HG02943 (cell line): ENCODE measurements at regions not wholly inside any gene's neighbourhood (a gene's known extent, or its start where the extent isn't known, plus 50 kb on each side); places are given as distances from the start of the nearest gene placed in this dataset.
"Not testable (repeated sequence)": the region's sequence is repeated elsewhere in the genome, so short reads cannot be mapped to it uniquely, and the experiment has no call there.

ENCODE experiments used
- ATAC-seq: cut with Tn5 transposase; IDR thresholded peaks from one replicate; pipeline ENCODE4 v1.9.1; 2021; ENCODE audit warnings: mild to moderate bottlenecking, low read depth, moderate library complexity; ENCODE audit not compliant: unreplicated experiment

DNA sequence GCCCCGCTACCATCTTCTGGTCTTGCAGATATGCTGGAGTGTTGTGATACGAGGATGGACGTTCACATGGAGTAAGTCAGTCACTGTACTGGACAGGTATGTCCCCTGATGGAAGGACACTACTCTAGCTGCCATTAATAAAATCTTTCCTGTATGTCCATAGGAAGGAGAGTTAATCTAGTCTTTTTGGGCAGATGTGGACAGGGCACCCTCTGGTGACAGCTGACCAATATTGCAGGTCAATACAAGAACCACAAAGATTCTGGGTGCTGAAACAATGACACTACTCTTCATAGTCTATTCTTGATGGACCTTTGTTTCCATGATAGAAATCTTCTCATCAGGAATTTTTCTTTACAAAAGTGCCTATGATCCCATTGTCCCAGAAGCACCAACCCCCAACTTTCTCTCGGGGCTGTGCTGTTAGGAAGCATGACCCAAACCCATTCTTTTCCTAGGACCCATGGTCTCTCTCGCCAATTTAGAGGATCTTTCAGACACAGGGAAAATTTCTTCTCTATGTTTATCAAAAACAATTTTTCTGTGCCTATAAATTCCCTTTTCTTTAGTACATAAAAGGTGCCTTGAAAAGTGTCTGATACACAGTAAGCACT is 376.9 kb downstream of the DTWD2 start:
- ATAC-seq: no peak

DNA sequence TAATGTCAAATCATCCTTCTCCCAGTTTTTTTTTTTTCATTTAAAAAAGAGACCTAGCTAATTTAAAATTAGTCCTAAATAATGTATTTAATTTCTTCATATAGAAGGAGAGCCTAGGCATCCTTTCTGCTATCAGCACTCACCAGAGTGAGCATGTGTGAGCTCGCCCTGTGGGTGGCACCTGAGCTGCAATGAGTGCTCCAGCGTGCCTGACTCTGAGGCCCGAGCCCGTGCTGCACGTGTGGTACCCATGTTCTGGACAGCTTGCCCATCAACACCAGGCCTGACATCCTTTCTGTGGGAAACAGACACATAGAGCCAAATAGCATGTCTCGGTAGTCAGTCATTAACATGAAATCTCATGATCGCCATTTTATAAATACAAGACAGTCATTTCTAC is 381.4 kb downstream of the DTWD2 start:
- ATAC-seq: no peak

DNA sequence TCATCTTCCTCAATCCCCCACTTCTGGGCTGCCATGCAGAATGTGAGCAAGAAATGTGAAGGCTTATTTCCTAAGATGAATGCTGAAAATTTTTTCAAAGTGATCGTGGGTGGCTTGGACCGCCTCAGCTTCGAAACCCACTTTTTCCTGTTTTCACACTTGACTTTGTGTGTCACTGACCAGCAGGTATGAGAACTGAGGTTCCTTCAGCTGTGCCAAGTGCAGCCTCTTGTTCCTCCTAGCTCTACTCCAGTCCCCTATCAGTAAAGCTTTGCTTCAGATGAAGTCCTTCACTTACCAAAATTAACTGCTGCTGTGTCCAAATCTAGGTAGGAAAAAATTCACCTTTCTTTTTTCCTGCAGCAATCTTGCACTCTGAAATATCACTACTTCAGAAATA is 382.6 kb downstream of the DTWD2 start:
- ATAC-seq: no peak

DNA sequence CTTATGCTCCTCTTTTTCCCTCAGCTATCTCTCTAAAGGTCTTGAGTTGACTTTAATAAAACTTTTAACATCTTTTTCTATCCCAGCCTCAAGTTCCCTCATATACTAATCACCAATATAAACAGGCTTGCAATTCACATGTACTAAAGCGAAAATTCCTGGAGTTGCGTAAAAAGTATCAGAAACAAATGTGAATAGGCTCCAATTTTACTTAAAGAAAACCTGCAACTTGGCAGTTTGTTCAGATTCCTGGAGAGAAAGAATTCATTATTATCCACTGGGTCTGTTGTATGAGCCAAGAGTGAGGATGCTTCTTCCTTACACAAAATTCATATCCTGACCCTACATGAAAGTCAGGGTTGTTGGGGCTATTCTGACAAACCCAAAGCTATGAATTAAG is 384.2 kb downstream of the DTWD2 start:
- no peak for ATAC-seq

DNA sequence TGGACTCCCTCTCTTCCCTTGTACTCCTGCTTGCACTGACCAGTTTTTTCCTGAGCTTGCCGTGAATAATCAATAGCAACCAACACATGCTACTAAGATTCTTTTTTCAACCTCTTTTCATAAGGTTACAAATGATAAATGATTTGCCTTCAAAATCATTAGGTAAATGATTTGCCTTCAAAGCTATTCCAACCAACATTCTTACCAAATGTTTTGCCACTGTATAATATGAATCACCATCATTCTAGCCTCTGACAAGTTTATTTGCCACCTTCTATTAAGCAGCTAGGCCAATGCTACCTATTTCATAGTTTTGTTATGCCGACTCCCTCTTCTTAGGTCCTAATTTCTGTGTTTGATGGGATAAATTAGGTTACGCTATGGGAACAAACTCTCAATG is 385.1 kb downstream of the DTWD2 start:
- no peak for ATAC-seq

DNA sequence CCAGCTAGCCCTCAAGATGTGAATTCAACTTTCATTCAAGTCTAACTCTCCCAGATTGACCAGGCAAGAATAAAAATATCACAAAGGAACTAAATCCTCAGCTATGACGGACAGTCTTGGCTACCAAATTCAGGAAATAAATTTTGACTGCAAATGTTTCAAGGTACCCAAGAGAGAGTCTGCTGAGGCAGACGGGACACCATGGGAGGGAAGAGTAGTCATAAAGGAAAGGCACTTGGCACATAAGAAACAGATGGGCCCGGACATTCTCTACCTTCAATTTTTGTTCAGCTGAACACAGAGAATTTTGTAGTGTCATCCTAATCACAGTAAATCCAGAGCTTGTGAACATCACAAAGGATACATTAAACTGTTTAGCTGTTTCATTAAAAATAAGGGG is 390.0 kb downstream of the DTWD2 start:
- no peak for ATAC-seq

DNA sequence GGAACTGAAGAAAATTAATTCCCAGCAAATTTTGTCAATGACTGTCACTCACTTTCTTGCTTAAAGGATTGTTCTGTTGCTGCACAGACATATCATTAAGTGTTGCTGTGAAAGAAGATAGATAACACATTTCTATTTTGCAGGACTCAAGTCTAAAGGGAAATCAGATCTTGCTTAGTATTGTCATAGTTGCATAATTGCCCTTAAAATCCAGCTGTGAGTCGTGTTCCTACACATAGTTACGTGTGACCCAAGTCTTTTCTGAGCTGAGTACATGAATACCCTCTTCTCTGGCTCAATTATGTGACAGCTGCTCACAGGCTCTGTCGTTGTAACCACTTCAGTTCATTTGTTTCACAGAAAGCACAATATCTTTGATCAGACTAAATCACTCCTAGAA is 390.8 kb downstream of the DTWD2 start:
- ATAC-seq: no peak

DNA sequence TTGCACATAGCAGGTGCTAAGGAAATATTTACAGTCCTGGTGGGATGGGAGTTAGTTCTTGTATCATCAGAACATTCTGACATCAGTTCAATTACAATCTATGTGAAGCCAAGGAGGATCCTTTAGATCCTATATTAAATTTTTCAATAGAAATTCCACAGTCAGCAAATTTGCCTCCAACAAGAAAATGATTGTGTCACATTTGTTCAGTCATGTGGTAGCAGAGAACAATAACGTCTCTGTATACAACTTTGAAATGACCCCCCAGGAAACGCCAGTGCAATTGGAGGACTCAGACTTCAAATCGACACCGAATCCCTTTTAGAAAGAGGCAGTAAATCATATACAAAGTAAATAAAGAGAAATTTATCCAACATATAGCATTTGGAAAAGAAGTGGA is 392.1 kb downstream of the DTWD2 start:
- ATAC-seq: no peak

DNA sequence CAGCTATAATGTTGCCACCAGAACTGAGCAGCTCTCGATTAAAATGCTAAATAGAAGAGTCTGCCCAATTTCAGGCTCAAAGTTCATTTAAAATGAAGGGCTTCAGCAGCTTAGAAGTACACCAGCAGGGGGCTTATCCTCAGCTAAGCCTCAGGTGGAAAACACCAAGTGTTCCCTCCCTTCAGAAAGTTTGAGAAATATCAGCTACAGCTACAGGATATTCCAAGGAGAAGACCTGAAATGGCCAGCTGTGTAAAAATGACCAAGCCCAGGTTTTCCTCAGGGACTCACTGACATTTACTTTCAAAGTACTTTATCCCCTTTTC is 395.4 kb downstream of the DTWD2 start:
- no peak for ATAC-seq

DNA sequence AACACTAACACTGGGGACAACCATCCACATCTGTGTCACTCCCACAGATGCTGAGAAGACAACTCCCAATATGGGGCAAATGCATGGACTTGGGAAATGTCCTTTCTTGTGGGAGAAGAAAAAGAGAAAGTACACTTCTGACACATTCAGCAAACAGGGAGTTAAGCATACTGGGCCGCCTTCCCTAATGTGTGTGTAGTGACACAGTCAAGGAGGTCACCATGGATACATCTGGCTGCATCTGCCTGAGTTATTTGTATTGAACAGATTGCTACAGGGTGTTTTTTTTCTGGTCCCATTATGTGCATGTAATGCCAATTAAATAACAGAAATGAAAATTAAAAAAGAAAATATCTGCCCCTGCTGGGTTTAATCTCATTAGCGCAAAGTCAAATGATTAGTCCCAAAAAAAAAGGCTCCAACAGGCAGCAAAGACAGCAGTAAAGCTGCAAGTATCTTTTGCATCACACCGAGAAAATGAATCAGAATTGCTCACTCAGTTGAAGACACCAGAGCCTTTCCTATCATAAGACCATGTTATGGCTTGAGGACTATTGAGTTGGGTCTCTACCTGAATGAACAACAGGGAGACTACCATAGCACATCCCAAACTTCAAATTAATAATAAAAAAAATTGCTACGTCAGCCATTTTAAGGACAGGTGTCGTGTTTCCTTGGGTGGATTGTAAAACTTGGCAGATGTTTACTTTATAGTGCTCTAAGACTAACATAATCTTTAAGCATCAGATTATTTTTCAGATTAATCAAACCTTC is 395.9 kb downstream of the DTWD2 start:
- ATAC-seq: no peak

DNA sequence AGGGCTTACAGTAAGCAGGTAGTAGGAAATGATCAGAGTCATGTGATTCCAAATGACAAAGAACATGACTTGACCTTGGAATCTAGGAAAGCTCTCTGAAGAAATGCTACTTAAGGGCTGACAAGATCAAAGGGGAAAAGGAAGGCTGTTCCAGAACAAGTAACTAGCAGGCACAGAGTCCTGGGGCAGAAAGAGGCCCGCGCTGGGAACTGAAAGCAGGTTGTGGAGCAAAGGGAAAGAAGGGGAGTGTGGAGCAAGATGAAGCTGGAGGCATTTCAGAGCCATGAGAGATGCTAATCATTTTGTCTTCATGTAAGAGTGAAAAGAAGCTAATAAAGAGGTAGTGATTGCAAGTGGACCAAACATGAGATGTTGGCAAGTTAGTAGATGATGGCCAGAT is 397.5 kb downstream of the DTWD2 start:
- no peak for ATAC-seq

DNA sequence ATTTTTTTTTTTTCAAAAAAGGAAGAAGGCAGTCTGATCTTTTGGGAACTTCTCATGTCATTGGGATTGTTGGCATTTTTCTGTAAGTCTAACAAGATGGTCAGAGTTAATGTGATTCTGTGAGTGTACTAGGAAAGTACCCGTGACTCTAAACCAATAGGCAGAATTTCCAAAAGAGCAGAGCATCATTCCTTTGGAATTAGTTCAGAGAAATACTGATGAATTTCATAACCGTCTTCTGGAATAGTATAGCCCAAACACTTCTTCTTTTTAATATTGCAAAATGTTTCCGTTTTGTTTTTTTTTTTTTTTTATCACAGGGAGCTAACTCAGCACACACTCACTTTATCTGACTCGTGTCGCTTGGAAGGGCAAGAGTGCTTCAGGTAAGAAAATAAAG is 407.4 kb downstream of the DTWD2 start:
- ATAC-seq: no peak

DNA sequence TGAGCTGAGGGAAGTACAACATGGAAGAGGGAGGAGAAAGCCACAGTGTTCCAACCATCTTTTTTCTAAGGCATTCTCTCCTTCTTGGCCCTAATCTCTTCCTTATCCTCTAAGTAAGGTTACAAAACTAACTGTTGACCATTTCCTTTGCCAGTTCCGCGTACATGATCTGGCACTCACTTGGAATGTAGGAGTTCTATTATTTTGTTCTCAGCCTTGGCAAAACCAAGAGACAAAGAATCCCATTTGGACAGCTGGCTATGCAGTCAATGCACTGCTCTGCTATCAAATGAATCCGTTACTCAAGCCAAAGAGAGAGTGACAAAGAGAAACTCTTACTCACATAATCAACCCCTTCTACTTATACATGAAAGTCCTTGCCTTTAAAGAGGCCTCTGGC is 410.3 kb downstream of the DTWD2 start:
- ATAC-seq: no peak

DNA sequence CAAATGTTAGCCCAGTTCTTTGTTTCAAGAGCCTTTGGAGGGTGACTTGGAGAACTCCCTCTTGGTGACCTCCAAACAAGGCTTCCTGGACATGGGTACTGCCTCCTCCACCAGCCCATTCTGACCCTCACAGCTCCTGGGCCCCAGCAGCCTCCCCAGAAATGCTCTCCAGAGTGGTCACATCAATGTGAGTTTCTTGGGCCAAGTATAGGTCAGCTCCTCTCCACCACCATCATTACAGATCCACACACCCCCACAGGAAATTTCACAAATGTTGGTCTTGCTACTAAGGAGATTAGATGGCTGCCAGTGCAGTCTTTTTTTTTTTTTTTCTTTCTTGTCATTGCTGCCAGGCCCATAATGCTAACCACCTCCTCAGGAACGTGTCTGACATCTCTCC is 410.7 kb downstream of the DTWD2 start:
- no peak for ATAC-seq

DNA sequence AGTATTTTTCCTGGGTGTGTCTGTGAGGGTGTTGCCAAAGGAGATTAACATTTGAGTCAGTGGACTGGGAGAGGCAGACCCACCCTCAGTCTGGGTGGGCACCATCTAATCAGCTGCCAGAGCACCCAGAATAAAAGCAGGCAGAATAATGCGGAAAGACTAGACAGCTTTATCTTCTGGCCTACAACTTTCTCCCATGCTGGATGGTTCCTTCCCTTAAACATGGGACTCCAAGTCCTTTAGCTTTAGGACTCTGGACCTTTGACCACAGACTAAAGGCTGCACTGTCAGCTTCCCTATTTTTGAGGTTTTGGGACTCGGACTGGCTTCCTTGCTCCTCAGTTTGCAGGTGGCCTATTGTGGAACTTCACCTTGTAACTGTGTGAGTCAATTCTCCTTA is 418.1 kb downstream of the DTWD2 start:
- ATAC-seq: not testable (repeated sequence)

DNA sequence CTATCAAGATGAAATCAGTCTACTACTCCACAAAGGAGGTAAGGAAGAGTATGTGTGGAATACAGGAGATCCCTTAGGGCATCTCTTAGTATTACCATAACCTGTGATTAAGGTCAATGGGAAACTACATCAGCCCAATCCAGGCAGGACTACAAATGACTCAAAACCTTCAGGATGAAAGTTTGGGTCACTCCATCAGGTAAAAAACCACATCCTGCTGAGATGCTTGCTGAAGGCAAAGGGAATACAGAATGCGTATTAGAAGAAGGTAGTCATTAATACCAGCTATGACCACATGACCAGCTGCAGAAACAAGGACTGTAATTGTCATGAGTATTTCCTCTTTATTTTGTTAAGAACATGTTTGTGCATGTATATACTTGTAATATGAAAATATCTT is 418.8 kb downstream of the DTWD2 start:
- ATAC-seq: not testable (repeated sequence)

DNA sequence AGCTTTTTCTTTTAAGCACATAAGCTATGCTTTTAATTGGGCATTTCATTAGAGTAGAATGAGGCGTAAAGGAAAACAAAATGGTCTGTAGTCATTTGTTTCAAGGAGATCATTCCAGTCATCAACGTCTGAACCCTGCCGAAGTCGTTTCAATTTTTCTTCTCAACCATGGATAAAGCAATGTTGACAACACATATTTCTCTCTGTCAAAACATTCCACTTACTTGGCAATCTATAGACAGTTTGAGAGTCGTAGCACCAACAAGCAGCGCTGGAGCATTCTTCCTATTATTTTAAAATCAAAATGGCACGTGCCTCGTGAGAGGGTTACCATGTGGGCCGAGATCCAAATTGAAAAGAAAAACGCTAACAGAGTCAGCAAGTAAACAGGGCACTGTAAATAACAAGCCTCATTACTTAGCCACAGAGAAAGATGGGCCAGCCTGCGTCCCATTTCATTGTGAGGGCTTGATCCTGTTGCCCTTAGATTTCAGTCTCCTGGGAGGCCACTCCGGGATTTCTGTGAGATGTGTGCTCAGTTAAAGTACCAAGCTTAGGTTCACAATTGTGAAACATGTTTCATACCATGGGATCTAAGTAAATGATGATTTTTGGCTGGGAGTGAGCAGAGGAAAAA is 422.9 kb downstream of the DTWD2 start:
- no peak for ATAC-seq

DNA sequence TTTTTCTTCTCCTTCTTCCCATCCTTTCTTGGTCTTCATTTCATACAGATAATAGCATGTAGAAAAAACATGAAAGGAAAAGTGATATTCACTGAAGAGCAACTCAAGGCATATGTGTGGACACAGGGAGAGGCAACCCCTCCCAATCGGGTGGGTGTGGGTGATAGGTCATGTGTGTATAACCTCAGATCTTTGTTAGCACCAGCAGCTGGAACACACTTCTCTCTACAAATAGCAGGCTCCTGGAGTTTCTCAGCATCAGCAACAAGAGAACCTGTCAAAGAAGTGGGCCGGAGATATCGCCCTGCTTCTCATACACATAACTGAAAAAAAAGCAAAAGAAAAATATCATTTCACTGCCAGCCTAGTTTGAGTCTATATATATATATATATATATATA is 426.4 kb downstream of the DTWD2 start:
- no peak for ATAC-seq

DNA sequence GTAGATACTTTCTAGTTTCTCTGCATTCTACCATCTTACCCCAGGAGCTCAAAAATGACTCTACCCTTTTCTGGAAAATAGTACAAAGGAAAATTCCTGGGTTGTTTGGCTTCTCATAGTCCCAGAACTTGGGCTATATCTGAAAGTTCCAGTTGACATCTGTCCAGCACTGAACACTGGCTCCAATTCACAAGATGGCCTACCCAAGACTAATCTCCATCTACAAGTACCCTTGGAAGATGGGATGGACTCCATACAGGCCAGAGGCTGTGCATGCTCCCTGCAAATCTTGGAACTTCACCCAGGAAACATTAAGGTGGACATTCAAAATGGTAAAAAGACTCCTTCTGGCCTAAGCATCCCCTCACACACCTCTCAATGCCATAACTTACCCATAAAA is 427.1 kb downstream of the DTWD2 start:
- no peak for ATAC-seq

DNA sequence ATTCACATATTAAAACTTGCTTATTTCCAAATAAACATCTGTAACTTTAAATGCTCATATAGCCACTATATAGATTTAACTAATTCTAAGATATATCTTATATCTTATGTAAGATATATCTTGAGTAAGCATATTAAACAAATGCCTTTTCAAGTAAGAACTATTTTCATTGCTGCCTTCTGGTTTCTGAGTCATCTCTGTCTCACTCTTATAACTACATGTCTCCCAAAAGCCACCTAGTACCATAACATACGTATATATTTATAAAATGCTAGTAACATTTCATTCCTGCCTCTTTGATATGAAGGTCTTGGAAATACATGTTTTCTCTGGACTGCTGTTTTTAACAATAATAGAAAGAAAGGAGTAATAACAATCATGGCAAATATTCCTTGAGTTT is 429.5 kb downstream of the DTWD2 start:
- no peak for ATAC-seq

DNA sequence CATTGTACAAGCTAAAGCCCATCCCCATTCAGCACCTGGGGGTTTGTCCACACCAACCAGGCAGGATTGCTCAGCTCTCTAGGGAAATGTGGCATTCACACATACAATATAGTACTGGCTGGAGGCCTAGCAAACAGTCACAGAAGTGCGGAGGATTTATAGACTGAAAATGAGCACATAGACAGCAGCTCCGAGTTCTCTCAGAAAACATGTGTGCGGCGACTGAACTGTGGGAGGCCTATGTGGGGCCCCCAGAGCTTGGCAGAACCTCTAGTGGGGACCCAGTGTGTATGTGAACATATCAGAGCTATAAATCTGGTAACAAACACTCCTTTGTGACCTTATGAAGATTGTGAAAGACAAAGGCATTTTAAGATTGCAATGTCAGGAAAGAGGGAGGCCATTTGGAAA is 431.1 kb downstream of the DTWD2 start:
- no peak for ATAC-seq

DNA sequence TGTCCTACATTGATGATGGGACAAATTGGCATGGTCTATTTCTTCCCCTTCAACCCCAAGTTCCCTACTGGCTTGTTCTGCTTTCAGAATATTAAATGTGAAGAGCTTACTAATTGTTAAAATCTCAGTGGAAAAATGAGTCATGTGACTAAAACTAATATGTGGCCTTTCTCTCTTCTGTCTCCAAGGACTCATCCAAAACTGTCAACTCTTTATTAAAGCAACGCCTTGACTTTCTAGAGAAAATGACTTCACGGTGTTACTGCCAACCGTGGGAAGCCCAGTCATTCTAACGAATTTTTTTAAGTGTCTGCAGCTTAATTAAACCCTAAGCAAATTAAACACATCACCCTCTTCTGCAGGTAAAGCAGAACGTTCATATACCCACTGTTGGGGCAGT is 431.6 kb downstream of the DTWD2 start:
- no peak for ATAC-seq
